IgD-negative memory B cell (primary cell): ENCODE measurements at regions not wholly inside any gene's neighbourhood (a gene's known extent, or its start where the extent isn't known, plus 50 kb on each side); places are given as distances from the start of the nearest gene placed in this dataset.

Source experiments
- H3K27ac Mint-ChIP-seq, 3 donors: one replicate each; pipeline ENCODE4 v1.8.0; 2020 to 2022; ENCODE audit warnings: mild to moderate bottlenecking in 3 of 3, mixed read lengths in 3 of 3, moderate library complexity in 1 of 3
- H3K27me3 Mint-ChIP-seq: one replicate; pipeline ENCODE4 v1.8.0; 2021; ENCODE audit warnings: mixed read lengths
- H3K36me3 Mint-ChIP-seq: one replicate; pipeline ENCODE4 v1.8.0; 2020; ENCODE audit warnings: mild to moderate bottlenecking, mixed read lengths
- H3K4me1 Mint-ChIP-seq, 3 donors: one replicate each; pipeline ENCODE4 v1.8.0; 2020 to 2022; ENCODE audit warnings: mixed read lengths in 3 of 3, mild to moderate bottlenecking in 1 of 3
- H3K4me3 Mint-ChIP-seq, 4 donors: one replicate each; pipeline ENCODE4 v1.8.0; 2020 to 2022; ENCODE audit warnings: mild to moderate bottlenecking in 4 of 4, mixed read lengths in 4 of 4, moderate library complexity in 3 of 4
- H3K9me3 Mint-ChIP-seq, 3 donors: one replicate each; pipeline ENCODE4 v1.8.0; 2020 to 2021; ENCODE audit warnings: mixed read lengths in 3 of 3, mild to moderate bottlenecking in 1 of 3

- peaks cover 0 to 16% (median 6%) of the 10 kb centered on the region in 3 donors for H3K9me3 Mint-ChIP-seq
- H3K36me3 Mint-ChIP-seq, result no peaks in the 10 kb centered on the region
- H3K4me1 Mint-ChIP-seq, result no peaks in the 10 kb centered on the region
- no peak overlapping the region for H3K4me3 Mint-ChIP-seq
- no peaks in the 10 kb centered on the region for H3K27me3 Mint-ChIP-seq
- no peak overlapping the region for H3K27ac Mint-ChIP-seq
Observed at GRCh38 chr13:83327091-83327490, 555.2 kb downstream of the SLITRK1 start.

DNA sequence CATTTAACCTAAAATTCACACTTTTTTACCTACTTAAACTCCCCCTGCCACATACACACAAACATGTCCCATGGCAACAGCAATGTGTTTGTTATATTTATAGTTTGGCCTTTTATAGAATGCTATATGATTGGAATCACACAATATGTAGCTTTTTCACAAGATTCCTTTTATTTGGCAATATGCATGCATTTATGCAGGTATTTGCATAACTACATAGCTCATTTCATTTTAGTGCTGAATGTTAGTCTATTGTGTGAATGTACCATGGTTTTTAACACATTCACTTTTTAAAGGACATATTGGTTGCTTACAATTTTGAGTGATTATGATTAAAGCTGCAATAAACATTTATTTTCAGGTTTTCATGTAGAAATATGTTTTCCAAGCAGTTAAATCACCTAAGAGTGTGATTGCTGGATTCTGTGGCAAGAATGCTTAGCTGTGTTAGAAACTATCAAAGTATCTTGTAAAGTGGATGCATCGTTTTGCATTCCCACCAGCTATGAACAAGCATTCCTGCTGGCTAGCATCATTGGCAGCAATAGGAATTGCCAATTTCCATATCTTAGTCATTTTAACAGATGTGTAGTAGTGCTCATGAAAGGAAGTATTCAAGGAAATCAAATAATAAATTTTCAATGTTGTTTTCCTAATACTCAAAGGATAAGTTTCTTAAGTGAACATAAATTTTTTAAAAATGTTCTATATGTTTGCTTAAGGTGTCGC is 557.0 kb downstream of the SLITRK1 start:
- H3K27ac Mint-ChIP-seq, result no peak overlapping the region

GRCh38 chr13:83311886-83312577 is 570.2 kb downstream of the SLITRK1 start:
- Mint-ChIP-seq H3K27ac (no peak overlapping the region), H3K9me3 (peaks cover 0 to 10% (median 2%) of the 10 kb centered on the region in 3 donors), H3K4me1 (no peaks in the 10 kb centered on the region), H3K27me3 (no peaks in the 10 kb centered on the region), H3K4me3 (no peak overlapping the region), H3K36me3 (no peaks in the 10 kb centered on the region)

More for the DNA sequence above, 557.0 kb downstream of the SLITRK1 start:
- no peaks in the 10 kb centered on the region for H3K27me3 Mint-ChIP-seq
- no peaks in the 10 kb centered on the region for H3K4me1 Mint-ChIP-seq
- H3K36me3 Mint-ChIP-seq, result no peaks in the 10 kb centered on the region
- H3K4me3 Mint-ChIP-seq, result no peak overlapping the region
- H3K9me3 Mint-ChIP-seq, result peaks cover 2 to 20% (median 6%) of the 10 kb centered on the region in 3 donors

- H3K27ac Mint-ChIP-seq, result no peak overlapping the region
Observed at GRCh38 chr13:83298617-83299016, 583.7 kb downstream of the SLITRK1 start.

DNA sequence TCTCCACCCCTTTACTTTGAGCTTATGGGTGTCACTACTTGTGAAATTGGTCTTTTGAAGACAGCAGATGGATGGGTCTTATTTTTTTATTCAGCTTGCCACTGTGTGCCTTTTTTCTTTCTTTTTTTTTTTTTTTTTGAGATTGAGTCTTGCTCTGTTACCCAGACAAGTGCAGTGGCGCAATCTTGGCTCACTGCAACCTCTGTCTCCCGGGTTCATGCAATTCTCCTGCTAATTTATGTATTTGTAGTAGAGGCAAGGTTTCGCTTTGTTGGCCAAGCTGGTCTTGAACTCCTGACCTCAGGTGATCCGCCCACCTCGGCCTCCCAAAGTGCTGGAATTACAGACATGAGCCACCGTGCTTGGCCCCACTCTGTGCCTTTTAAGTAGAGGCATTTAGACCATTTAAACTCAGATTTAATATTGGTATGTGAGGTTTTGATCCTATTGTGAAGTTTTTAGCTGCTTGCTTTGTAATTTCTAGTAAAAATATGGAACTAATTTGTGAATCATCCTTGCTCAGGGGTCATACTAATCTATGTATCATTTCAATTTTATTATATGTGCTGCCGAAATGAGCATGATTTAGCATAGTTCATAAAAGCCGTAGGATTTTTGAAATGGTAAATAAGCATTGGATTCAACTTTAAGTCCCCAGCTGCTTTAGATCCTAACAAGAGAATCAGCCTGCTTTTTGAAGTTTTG is 584.5 kb downstream of the SLITRK1 start:
- Mint-ChIP-seq H3K4me3 (no peak overlapping the region), H3K27me3 (no peaks in the 10 kb centered on the region), H3K36me3 (peaks cover 1% of the 10 kb centered on the region), H3K4me1 (no peaks in the 10 kb centered on the region), H3K27ac (no peak overlapping the region), H3K9me3 (peaks cover 4 to 20% (median 6%) of the 10 kb centered on the region in 3 donors)

More at GRCh38 chr13:83298617-83299016, 583.7 kb downstream of the SLITRK1 start:
- no peaks in the 10 kb centered on the region for H3K27me3 Mint-ChIP-seq
- peaks cover 1% of the 10 kb centered on the region for H3K36me3 Mint-ChIP-seq
- H3K4me1 Mint-ChIP-seq, result no peaks in the 10 kb centered on the region
- H3K9me3 Mint-ChIP-seq, result peaks cover 2 to 13% (median 4%) of the 10 kb centered on the region in 3 donors
- H3K4me3 Mint-ChIP-seq, result no peak overlapping the region

- Mint-ChIP-seq H3K9me3 (peaks cover 4 to 20% (median 6%) of the 10 kb centered on the region in 3 donors), H3K27ac (no peak overlapping the region), H3K4me3 (no peak overlapping the region), H3K36me3 (peaks cover 1% of the 10 kb centered on the region), H3K4me1 (no peaks in the 10 kb centered on the region), H3K27me3 (no peaks in the 10 kb centered on the region)
Observed at GRCh38 chr13:83295686-83296085, 586.6 kb downstream of the SLITRK1 start.

GRCh38 chr13:83286737-83287136 is 595.5 kb downstream of the SLITRK1 start:
- no peak overlapping the region for H3K4me3 Mint-ChIP-seq
- H3K9me3 Mint-ChIP-seq, result peaks cover 0 to 6% (median 2%) of the 10 kb centered on the region in 3 donors
- H3K27me3 Mint-ChIP-seq, result no peaks in the 10 kb centered on the region
- no peaks in the 10 kb centered on the region for H3K36me3 Mint-ChIP-seq
- no peak overlapping the region for H3K27ac Mint-ChIP-seq
- H3K4me1 Mint-ChIP-seq, result no peaks in the 10 kb centered on the region

GRCh38 chr13:83281654-83282053 is 600.6 kb downstream of the SLITRK1 start:
- Mint-ChIP-seq H3K9me3 (peaks cover 3 to 7% (median 5%) of the 10 kb centered on the region in 3 donors), H3K27ac (no peak overlapping the region), H3K4me3 (no peak overlapping the region), H3K27me3 (no peaks in the 10 kb centered on the region), H3K4me1 (no peaks in the 10 kb centered on the region), H3K36me3 (peaks cover 2% of the 10 kb centered on the region)

- Mint-ChIP-seq H3K4me1 (no peaks in the 10 kb centered on the region), H3K9me3 (peaks cover 0 to 3% (median 2%) of the 10 kb centered on the region in 3 donors), H3K27ac (no peak overlapping the region), H3K4me3 (no peak overlapping the region), H3K27me3 (no peaks in the 10 kb centered on the region), H3K36me3 (peaks cover 2% of the 10 kb centered on the region)
Observed at GRCh38 chr13:83274679-83275078, 607.6 kb downstream of the SLITRK1 start.

DNA sequence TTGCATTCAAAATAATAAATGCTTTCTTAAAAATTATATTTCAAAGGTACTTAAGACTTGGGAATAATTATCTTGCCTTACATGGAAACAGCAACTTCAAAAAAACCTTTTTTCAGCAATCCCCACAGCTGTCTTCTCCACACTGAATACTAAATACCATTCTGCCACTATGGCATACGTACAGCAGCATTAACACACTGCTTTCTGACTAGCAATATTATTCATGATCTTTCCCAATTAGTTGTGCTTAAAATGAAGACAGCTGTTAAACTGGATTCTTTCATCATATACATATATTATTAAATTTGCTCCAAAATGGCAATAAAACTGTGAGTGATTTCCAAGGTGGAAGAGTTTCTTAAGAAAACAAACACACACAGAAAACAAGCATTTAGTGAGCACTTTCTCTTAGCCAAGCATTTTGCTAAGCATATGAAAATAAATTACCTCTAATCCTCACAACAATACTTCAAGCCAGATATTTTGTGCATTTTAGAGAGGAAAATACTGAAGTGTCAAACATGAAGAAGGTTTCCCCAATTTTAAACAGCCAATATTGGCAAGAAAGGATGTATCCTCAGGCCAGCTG is 609.5 kb downstream of the SLITRK1 start:
- Mint-ChIP-seq H3K9me3 (peaks cover 0 to 7% (median 0%) of the 10 kb centered on the region in 3 donors), H3K36me3 (peaks cover 2% of the 10 kb centered on the region), H3K27ac (no peak overlapping the region), H3K4me1 (no peaks in the 10 kb centered on the region), H3K4me3 (no peak overlapping the region), H3K27me3 (no peaks in the 10 kb centered on the region)

- H3K36me3 Mint-ChIP-seq, result peaks cover 2% of the 10 kb centered on the region
- no peaks in the 10 kb centered on the region for H3K4me1 Mint-ChIP-seq
- peaks cover 0 to 7% (median 0%) of the 10 kb centered on the region in 3 donors for H3K9me3 Mint-ChIP-seq
- H3K27ac Mint-ChIP-seq, result no peak overlapping the region
- H3K4me3 Mint-ChIP-seq, result no peak overlapping the region
- no peaks in the 10 kb centered on the region for H3K27me3 Mint-ChIP-seq
Observed at GRCh38 chr13:83272076-83272475, 610.2 kb downstream of the SLITRK1 start.

DNA sequence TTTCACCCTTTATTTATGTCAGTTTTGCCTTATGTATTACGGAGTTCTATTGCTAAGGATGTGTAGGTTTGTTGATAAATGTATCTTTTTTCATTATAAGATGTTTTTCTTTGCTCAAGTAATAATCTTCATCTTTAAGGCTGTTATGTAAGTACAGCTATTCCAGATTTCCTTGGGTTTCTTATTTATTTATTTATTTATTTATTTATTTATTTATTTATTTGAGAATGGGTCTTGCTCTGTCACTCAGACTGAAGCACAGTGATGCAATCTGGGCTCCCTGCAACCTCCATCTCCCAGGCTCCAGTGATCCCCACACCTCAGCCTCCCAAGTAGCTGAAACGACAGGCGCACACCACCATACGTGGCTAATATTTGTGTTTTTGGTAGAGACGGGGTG is 617.0 kb downstream of the SLITRK1 start:
- Mint-ChIP-seq H3K27ac (no peak overlapping the region), H3K9me3 (peaks cover 2 to 21% (median 9%) of the 10 kb centered on the region in 3 donors), H3K36me3 (no peaks in the 10 kb centered on the region), H3K4me1 (no peaks in the 10 kb centered on the region), H3K4me3 (no peak overlapping the region), H3K27me3 (no peaks in the 10 kb centered on the region)

GRCh38 chr13:83248751-83249150 is 633.5 kb downstream of the SLITRK1 start:
- Mint-ChIP-seq H3K4me1 (no peaks in the 10 kb centered on the region), H3K27ac (no peak overlapping the region), H3K9me3 (peaks cover 2 to 7% (median 7%) of the 10 kb centered on the region in 3 donors), H3K27me3 (no peaks in the 10 kb centered on the region), H3K4me3 (peak overlapping the region in 1 of 4 donors; percentile 12), H3K36me3 (no peaks in the 10 kb centered on the region)

DNA sequence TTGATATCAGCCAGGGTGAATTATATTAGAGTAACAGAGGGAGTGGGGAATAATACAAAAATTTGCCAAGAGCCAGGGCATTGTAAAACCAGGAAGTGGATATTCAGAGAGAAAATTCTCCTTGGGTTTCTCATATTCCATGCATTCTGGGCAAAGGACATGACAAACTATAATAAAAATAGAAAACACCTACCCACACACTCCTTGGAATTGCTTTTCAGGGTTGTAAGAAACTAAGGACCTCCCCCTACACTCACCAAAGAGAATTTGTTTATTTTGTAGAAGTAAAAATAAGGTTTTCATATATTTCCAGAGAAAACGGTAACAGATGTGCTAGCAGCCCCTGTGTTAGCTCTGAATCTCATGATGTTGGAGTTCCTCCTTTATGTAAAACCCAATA is 649.6 kb downstream of the SLITRK1 start:
- Mint-ChIP-seq H3K27me3 (no peaks in the 10 kb centered on the region), H3K4me3 (no peak overlapping the region), H3K9me3 (peaks cover 0 to 10% (median 3%) of the 10 kb centered on the region in 3 donors), H3K27ac (no peak overlapping the region), H3K4me1 (no peaks in the 10 kb centered on the region), H3K36me3 (no peaks in the 10 kb centered on the region)
